ENCODE measurements at regions not wholly inside any gene's neighbourhood (a gene's known extent, or its start where the extent isn't known, plus 50 kb on each side); places are given as distances from the start of the nearest gene placed in this dataset.

DNA sequence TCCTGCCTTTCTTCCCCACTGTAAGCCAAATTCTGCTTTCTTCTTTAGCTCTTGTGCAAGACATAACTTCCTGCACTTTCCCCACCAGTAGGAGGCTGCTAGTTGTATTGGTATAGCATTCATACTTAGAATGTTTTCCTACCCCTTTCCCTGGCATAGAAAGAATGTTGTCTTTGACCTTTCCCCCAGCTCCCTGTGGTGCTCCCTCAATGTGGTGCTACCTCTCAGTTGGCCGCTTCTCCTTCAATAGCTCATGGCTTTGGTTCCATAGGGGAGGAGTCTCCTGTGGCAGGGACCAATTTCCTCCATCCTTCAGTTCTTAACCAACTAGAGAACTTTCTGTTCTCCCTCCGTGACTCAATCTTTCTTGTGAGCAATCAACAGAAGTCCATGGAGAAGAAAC lies 67.5 kb upstream of the AKAP13 start:
- Histone ChIP-seq H3K4me1 (ENCODE audit: control insufficient read depth, insufficient read depth, low read length) (no peaks in the 10 kb centered on the region), H3K9ac (ENCODE audit: extremely low read depth, low read length, poor library complexity, severe bottlenecking) (no peak overlapping the region), H3K4me3 (ENCODE audit: low read length) (no peak overlapping the region), H3K36me3 (ENCODE audit: control insufficient read depth, insufficient read depth, low read length) (no peaks in the 10 kb centered on the region), H3K9me3 (ENCODE audit: control insufficient read depth, low read length) (no peaks in the 10 kb centered on the region), H3K27me3 (ENCODE audit: control insufficient read depth, insufficient read depth, low read length, poor library complexity, severe bottlenecking) (no peaks in the 10 kb centered on the region), H3K27ac (ENCODE audit: low read depth, low read length) (no peak overlapping the region)
- 85 to 86% methylated on average over 1 to 2 of the region's 2 CpGs for WGBS, 2 experiments (ENCODE audit: insufficient coverage in 1 of 2, insufficient read length in 1 of 2)
- H3K27ac Mint-ChIP-seq = peak overlapping the region; percentile 4
- H3K9me3 Mint-ChIP-seq = peaks cover 3% of the 10 kb centered on the region
- TF ChIP-seq, protein P1, sequence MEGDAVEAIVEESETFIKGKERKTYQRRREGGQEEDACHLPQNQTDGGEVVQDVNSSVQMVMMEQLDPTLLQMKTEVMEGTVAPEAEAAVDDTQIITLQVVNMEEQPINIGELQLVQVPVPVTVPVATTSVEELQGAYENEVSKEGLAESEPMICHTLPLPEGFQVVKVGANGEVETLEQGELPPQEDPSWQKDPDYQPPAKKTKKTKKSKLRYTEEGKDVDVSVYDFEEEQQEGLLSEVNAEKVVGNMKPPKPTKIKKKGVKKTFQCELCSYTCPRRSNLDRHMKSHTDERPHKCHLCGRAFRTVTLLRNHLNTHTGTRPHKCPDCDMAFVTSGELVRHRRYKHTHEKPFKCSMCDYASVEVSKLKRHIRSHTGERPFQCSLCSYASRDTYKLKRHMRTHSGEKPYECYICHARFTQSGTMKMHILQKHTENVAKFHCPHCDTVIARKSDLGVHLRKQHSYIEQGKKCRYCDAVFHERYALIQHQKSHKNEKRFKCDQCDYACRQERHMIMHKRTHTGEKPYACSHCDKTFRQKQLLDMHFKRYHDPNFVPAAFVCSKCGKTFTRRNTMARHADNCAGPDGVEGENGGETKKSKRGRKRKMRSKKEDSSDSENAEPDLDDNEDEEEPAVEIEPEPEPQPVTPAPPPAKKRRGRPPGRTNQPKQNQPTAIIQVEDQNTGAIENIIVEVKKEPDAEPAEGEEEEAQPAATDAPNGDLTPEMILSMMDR (conservative IDR thresholded peaks at IDR 0.05) = peak; percentile 37
- no peak overlapping the region for H3K4me3 Mint-ChIP-seq
- peak; percentile 80 for DNase-seq
- H3K27me3 Mint-ChIP-seq (ENCODE audit: insufficient read depth) = peaks cover 7% of the 10 kb centered on the region
- no peaks in the 10 kb centered on the region for H3K36me3 Mint-ChIP-seq (ENCODE audit: low read depth)
- H3K4me1 Mint-ChIP-seq = peaks cover 12% of the 10 kb centered on the region

DNA sequence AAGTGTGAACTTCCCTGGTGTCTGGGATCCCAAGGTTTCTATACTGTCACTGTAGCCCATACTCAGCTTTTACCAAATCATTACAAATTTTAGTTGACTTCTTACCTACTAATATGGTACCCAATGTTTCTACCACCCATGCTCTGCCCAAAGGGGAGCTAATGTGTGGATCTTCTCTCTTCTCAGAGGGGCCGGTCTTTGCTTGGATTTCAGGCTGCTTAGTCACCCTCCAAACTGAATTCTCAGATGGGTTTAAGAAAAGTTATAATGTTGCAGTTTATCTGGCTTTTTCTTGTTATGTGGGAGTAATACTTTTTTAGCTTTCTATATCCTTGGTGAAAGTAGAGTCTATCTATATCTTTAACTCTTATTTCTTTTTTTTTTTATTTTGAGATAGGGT lies 67.1 kb upstream of the AKAP13 start:
- no peak for DNase-seq
- 78% methylated on average over 1 of the region's 1 CpG; no CpG with 5 or more reads in 1 of the 2 experiments for WGBS, 2 experiments (ENCODE audit: insufficient coverage in 1 of 2, insufficient read length in 1 of 2)
- Histone ChIP-seq H3K9ac (ENCODE audit: extremely low read depth, low read length, poor library complexity, severe bottlenecking) (no peak overlapping the region), H3K4me3 (ENCODE audit: low read length) (no peak overlapping the region), H3K9me3 (ENCODE audit: control insufficient read depth, low read length) (no peaks in the 10 kb centered on the region), H3K27me3 (ENCODE audit: control insufficient read depth, insufficient read depth, low read length, poor library complexity, severe bottlenecking) (no peaks in the 10 kb centered on the region), H3K27ac (ENCODE audit: low read depth, low read length) (no peak overlapping the region), H3K4me1 (ENCODE audit: control insufficient read depth, insufficient read depth, low read length) (no peaks in the 10 kb centered on the region), H3K36me3 (ENCODE audit: control insufficient read depth, insufficient read depth, low read length) (no peaks in the 10 kb centered on the region)
- Mint-ChIP-seq H3K27ac (no peak overlapping the region), H3K9me3 (peaks cover under 1% of the 10 kb centered on the region), H3K27me3 (ENCODE audit: insufficient read depth) (peaks cover 7% of the 10 kb centered on the region), H3K4me1 (peaks cover 12% of the 10 kb centered on the region), H3K36me3 (ENCODE audit: low read depth) (no peaks in the 10 kb centered on the region), H3K4me3 (no peak overlapping the region)
- TF ChIP-seq, protein P1 (conservative IDR thresholded peaks at IDR 0.05) = no peak

DNA sequence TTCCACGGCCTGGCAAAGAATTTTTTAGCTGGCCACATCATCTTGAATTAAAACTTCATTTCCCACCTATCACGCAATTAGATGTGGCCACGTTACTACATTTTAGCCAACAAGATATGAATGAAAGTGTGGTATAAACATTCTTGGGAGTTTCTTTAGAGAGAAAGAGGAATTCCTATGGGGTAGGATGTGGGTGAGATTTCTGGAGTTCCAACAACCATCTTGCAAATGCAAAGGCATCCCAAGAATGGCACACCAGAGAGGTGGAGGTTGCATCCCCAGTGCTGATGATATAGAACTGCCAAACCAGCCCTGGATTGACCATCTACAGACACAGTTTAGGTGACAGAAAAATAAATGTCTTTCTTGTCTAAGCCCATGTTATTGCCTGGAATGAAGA lies 66.3 kb upstream of the AKAP13 start:
- H3K4me1 Mint-ChIP-seq = peaks cover 12% of the 10 kb centered on the region
- 90% methylated on average over 3 of the region's 3 CpGs; no CpG with 5 or more reads in 1 of the 2 experiments for WGBS, 2 experiments (ENCODE audit: insufficient coverage in 1 of 2, insufficient read length in 1 of 2)

More for the DNA sequence above, 66.3 kb upstream of the AKAP13 start:
- no peak overlapping the region for H3K4me3 ChIP-seq (ENCODE audit: low read length)
- H3K27me3 ChIP-seq (ENCODE audit: control insufficient read depth, insufficient read depth, low read length, poor library complexity, severe bottlenecking) = no peaks in the 10 kb centered on the region
- no peaks in the 10 kb centered on the region for H3K9me3 ChIP-seq (ENCODE audit: control insufficient read depth, low read length)
- no peak overlapping the region for H3K27ac ChIP-seq (ENCODE audit: low read depth, low read length)
- no peaks in the 10 kb centered on the region for H3K36me3 Mint-ChIP-seq (ENCODE audit: low read depth)
- no peaks in the 10 kb centered on the region for H3K4me1 ChIP-seq (ENCODE audit: control insufficient read depth, insufficient read depth, low read length)
- no peak overlapping the region for H3K4me3 Mint-ChIP-seq
- H3K36me3 ChIP-seq (ENCODE audit: control insufficient read depth, insufficient read depth, low read length) = no peaks in the 10 kb centered on the region
- TF ChIP-seq, protein P1 (conservative IDR thresholded peaks at IDR 0.05) = no peak
- no peak overlapping the region for H3K27ac Mint-ChIP-seq
- H3K9ac ChIP-seq (ENCODE audit: extremely low read depth, low read length, poor library complexity, severe bottlenecking) = no peak overlapping the region
- peaks cover 7% of the 10 kb centered on the region for H3K27me3 Mint-ChIP-seq (ENCODE audit: insufficient read depth)
- H3K9me3 Mint-ChIP-seq = no peaks in the 10 kb centered on the region
- DNase-seq = no peak

All from endodermal cell (in vitro differentiated cells).